Dendritic cell treated with granulocyte-macrophage colony-stimulating factor and Interleukin-4, amounts not matched to agents 40 ng/mL and 50 ng/mL, for 4 days (primary cell): ENCODE measurements at regions not wholly inside any gene's neighbourhood (a gene's known extent, or its start where the extent isn't known, plus 50 kb on each side); places are given as distances from the start of the nearest gene placed in this dataset.

Experiments
- H3K27ac Mint-ChIP-seq: one replicate; pipeline ENCODE4 v1.8.0; 2022; ENCODE audit warnings: mild to moderate bottlenecking, mixed read lengths
- H3K27me3 Mint-ChIP-seq: one replicate; pipeline ENCODE4 v1.8.0; 2022; ENCODE audit warnings: mild to moderate bottlenecking, mixed read lengths
- H3K36me3 Mint-ChIP-seq: one replicate; pipeline ENCODE4 v1.8.0; 2022; ENCODE audit warnings: low read depth, mixed read lengths
- H3K4me1 Mint-ChIP-seq: one replicate; pipeline ENCODE4 v1.8.0; 2022; ENCODE audit warnings: low read depth, mixed read lengths
- H3K4me3 Mint-ChIP-seq: one replicate; pipeline ENCODE4 v1.8.0; 2022; ENCODE audit warnings: mild to moderate bottlenecking, moderate library complexity, mixed read lengths
- H3K9me3 Mint-ChIP-seq: one replicate; pipeline ENCODE4 v1.8.0; 2022; ENCODE audit warnings: mixed read lengths
- intact Hi-C: fragments of 100-400 bp; cut with micrococcal nuclease; formaldehyde crosslinking; loops from one replicate; pipeline ENCODE4 v1.15.0; 2022

DNA sequence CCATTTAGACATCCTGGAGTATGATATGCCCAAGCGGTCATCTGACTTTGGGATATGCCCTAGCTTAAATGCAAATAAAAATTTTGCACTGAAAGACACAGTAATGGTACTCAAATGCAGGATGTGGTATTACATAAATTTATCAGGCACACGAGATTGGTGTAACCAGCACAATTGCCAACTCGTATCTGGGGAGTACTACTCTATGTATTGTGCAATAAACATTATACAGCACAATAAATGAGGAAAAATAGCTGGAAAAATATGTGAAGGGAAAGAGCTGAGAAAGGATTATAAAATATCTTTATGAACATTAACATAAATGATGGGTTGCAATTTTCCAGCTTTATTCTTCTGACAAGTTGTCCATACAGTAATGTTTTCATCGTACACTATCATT, 505.5 kb upstream of the TENM3 start:
- H3K4me1 Mint-ChIP-seq: no peaks in the 10 kb centered on the region
- no peaks in the 10 kb centered on the region for H3K9me3 Mint-ChIP-seq
- no peaks in the 10 kb centered on the region for H3K27me3 Mint-ChIP-seq
- intact Hi-C loops: no loop called here
- no peak overlapping the region for H3K4me3 Mint-ChIP-seq
- no peak overlapping the region for H3K27ac Mint-ChIP-seq
- no peaks in the 10 kb centered on the region for H3K36me3 Mint-ChIP-seq

DNA sequence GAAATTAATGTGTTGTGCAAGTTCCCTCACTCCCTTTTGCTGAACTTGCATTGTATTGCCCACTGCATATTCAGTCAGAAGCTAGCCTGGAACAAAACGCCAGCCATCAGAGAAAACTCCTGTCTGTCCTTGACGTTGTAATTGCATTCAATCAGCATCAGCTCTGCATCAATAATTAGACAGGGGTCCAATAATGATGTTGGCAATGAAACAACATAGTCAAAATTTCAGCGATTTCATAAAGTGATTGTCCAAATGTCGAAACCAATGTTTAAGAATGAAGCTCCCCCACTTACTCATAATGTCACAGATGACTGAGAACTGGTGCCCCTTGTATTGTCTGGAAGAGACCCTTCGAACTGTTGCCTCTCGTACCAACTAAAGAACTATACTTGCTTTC, 504.2 kb upstream of the TENM3 start:
- Mint-ChIP-seq H3K36me3 (no peaks in the 10 kb centered on the region), H3K4me1 (no peaks in the 10 kb centered on the region), H3K9me3 (peaks cover 8% of the 10 kb centered on the region), H3K27ac (no peak overlapping the region), H3K27me3 (no peaks in the 10 kb centered on the region), H3K4me3 (no peak overlapping the region)
- intact Hi-C loops: no loop called here

DNA sequence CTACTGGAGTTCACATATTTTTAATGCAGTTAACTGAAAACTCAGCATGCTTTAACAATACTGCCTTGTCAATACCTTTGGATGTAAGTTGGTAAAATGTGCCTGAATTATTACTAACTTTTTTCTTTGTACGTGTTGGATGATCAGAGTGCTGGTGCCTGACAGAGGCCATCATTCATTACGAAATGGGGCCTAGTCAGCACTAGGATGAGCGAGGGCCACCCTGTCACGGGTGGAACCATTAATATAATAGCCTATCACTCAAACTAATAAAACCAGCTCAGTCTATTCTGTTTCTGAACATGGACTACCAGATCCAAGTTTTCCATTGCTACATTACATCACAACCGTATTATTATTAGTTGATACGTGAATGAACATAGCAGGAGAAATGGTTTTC, 501.7 kb upstream of the TENM3 start:
- H3K27ac Mint-ChIP-seq: no peak overlapping the region
- intact Hi-C loops: no loop called here
- no peaks in the 10 kb centered on the region for H3K36me3 Mint-ChIP-seq
- H3K27me3 Mint-ChIP-seq: no peaks in the 10 kb centered on the region
- H3K4me1 Mint-ChIP-seq: no peaks in the 10 kb centered on the region
- H3K4me3 Mint-ChIP-seq: no peak overlapping the region
- peaks cover 8% of the 10 kb centered on the region for H3K9me3 Mint-ChIP-seq

DNA sequence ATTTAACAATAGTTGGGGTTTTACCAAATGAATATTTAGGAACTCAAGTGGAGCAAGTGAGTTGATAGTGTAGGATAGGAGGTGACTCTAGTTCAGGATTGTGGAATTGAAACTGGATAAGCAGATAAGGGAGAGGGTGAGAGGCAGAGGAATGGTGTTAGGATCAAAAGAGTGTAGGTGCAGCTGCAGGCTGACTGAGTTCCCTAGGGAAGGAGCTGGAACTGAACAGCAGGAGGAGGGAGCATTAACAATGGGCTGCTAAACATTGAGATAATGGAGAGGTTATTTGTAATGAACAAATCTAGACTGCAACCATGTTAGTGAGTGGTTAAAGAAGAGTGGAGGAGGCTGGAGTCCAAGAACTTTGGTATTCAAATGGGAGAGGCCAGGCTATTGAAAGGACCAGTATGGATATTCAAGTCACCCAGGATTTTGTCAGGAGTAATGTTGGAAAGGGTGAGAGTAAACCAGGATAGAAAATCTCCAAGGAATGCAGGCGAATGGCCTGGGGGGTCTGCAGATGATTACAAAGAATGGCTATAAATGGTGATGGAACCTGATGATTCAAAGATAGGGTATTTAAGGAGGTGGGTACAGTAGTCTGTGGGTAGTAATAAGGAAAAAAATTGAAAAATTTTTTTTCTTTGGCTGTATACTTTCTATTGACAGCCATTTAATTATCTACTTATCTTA, 497.1 kb upstream of the TENM3 start:
- no peaks in the 10 kb centered on the region for H3K27me3 Mint-ChIP-seq
- H3K27ac Mint-ChIP-seq: no peak overlapping the region
- H3K4me3 Mint-ChIP-seq: no peak overlapping the region
- intact Hi-C loops: no loop called here
- H3K36me3 Mint-ChIP-seq: no peaks in the 10 kb centered on the region
- H3K4me1 Mint-ChIP-seq: no peaks in the 10 kb centered on the region
- H3K9me3 Mint-ChIP-seq: peaks cover 8% of the 10 kb centered on the region

DNA sequence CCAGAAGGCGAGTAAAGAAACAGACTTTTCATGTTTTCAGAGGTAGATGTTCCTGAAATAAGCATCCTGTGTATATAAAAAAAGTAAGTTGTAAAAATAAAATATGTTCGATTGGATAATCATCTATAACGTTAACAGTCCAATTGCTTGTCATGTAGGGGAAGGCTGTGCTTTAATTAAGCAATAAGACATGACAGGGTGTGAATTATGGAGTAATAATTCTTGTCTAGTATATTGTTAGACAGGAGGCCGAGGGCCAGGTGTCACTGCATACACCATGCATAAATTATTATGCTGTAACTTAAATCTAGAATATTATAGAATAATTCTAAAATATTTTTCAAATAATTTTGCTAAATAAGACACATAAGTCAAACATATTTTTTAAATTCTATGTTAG, 494.6 kb upstream of the TENM3 start:
- H3K9me3 Mint-ChIP-seq: peaks cover 3% of the 10 kb centered on the region
- intact Hi-C loops: no loop called here
- H3K27ac Mint-ChIP-seq: no peak overlapping the region
- no peaks in the 10 kb centered on the region for H3K27me3 Mint-ChIP-seq
- no peaks in the 10 kb centered on the region for H3K36me3 Mint-ChIP-seq
- H3K4me1 Mint-ChIP-seq: no peaks in the 10 kb centered on the region
- no peak overlapping the region for H3K4me3 Mint-ChIP-seq

DNA sequence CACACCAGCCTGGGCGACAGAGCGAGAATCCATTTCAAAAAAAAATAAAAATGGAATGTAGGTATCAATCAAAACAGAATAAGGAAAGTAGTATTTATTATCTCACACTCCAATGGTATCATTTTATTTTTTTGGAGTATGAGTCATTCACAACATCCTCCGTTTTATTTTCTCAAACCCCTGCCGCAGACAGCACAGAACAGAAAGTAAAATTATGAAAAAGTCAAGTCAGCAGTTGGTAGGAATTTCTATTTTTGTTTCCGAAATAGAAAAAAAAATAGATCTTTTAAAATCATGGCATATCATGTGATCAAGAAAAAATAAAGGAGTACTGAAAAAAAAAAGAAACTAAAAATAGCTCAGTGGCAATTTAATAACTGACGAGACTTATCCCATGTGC, 490.7 kb upstream of the TENM3 start:
- Mint-ChIP-seq H3K27ac (no peak overlapping the region), H3K36me3 (no peaks in the 10 kb centered on the region), H3K9me3 (no peaks in the 10 kb centered on the region), H3K27me3 (no peaks in the 10 kb centered on the region), H3K4me1 (no peaks in the 10 kb centered on the region), H3K4me3 (no peak overlapping the region)
- intact Hi-C loops: no loop called here

DNA sequence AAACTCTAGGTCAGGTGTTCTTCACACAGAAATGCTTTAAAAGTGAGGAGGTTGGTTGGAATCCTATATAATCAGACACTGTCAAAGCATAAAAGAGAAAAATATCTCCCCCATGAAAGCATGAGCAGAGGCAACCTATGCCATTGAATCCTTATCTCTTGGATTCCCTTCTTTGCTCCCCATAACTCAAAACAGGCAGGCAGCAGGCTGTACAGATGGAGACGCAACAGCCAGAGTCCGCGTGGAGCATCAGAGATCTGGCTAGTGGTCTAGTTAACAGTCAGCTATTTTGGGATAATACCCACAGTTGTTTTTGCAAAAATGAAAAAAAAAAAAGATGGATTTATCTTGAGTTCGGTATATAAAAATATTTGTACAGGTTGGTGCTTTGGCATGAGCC, 490.0 kb upstream of the TENM3 start:
- no peaks in the 10 kb centered on the region for H3K27me3 Mint-ChIP-seq
- no peak overlapping the region for H3K27ac Mint-ChIP-seq
- H3K4me1 Mint-ChIP-seq: no peaks in the 10 kb centered on the region
- intact Hi-C loops: no loop called here
- no peak overlapping the region for H3K4me3 Mint-ChIP-seq
- H3K36me3 Mint-ChIP-seq: no peaks in the 10 kb centered on the region
- H3K9me3 Mint-ChIP-seq: no peaks in the 10 kb centered on the region

DNA sequence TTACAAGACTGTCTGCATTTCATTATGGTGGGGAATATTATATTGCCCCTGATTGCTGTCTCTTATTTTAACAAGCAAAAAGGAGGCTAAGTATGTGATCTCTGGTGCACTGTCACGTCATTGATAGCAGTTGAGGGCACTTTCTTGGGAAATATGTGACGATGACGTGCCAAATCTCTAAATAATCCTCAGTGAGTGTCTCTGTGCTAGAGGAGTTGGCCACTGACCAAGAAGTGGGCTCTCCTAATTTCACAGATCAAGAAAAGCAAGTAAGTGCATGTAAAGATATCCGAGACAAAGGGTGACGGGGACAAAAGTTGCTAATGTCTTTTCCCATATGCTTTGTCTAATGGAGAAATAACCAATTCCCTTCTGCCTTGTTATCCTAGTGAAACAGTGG, 487.4 kb upstream of the TENM3 start:
- H3K4me3 Mint-ChIP-seq: no peak overlapping the region
- H3K36me3 Mint-ChIP-seq: no peaks in the 10 kb centered on the region
- intact Hi-C loops: no loop called here
- no peak overlapping the region for H3K27ac Mint-ChIP-seq
- H3K4me1 Mint-ChIP-seq: no peaks in the 10 kb centered on the region
- H3K9me3 Mint-ChIP-seq: no peaks in the 10 kb centered on the region
- no peaks in the 10 kb centered on the region for H3K27me3 Mint-ChIP-seq

DNA sequence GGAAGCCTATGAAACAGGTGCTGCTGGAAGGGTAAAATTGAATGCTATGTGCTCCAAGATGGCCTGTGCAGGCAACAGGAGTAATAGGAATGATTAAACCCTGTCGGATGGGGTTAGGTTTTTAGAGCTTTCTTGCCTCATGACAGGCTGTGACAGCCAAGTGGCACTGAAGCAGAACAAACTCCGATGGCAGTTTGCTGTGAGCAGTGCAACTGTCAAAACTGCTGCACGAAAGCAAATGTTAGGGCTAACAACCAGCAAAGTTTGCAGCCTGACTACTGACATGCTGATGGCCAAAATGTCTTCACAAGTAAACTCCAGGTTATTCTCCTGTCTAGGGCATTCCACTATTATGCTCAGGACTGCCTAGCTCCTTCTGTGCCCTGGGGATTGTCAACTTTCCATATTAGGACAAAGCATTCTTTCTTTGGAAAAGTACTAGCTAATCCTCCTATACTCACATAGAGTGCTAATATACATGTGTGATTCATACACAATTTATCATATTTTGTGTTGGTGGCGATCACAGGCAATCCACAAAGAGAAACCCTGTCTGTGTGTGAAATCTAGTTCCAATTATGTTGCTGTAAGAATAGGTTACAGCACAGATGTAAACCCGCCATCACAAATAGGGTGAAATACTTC, 486.6 kb upstream of the TENM3 start:
- Mint-ChIP-seq H3K4me1 (no peaks in the 10 kb centered on the region), H3K36me3 (no peaks in the 10 kb centered on the region), H3K4me3 (no peak overlapping the region), H3K27me3 (no peaks in the 10 kb centered on the region), H3K9me3 (no peaks in the 10 kb centered on the region), H3K27ac (no peak overlapping the region)
- intact Hi-C loops: no loop called here

DNA sequence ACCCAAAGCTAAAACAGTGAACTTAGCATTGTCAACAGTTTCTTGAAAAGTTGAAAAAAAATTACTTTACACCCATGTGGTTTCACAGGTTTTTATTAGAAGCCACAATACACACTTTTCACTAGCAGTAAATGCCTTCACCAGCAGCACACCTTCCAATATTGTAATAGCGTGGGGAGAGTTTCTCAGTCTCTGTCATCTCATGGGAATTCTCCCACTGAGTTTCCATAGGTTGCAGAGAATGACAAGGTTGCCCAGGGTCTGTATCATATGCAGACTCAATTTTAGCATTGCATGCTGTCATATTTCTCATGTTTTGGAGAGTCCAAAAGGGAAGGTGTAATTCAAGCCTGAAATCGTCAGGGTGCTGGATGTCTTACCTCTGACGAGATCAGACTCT, 486.1 kb upstream of the TENM3 start:
- no peak overlapping the region for H3K27ac Mint-ChIP-seq
- intact Hi-C loops: no loop called here
- H3K4me1 Mint-ChIP-seq: no peaks in the 10 kb centered on the region
- no peaks in the 10 kb centered on the region for H3K36me3 Mint-ChIP-seq
- H3K27me3 Mint-ChIP-seq: no peaks in the 10 kb centered on the region
- H3K4me3 Mint-ChIP-seq: no peak overlapping the region
- H3K9me3 Mint-ChIP-seq: no peaks in the 10 kb centered on the region

DNA sequence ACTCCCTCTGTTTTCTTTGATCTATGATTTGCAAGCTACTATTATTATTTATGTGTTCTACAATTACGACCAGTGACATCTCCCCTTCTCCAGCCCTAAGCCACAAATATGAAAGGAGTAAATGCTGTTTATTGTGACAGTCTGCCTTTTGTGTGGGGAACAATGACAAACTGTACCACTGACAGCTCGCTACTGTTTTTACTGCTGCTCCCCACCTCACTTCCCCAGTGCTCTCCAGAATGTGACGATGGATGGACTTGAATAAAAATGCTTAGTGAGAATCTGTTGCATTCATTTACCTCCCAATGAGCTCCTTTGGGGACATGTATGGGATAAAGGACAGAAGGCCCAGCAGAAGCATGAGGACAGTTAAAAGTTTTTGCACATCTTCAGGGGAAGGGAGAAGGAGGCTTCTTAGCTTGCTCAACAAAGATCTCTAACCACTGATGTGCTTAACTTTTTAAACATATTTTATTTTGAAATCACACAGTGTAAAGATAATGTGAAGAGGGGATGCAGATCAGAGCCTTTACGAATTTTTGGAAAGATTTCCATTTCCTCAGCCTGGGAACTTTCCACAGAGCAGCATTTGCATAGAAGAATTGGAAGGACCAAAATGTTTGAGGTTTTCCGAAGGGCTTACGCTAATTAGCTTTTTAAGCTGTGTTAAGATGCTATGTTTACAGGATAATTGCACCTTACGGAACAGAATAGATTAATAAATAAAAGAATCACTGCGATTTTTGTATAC, 485.1 kb upstream of the TENM3 start:
- no peak overlapping the region for H3K27ac Mint-ChIP-seq

DNA sequence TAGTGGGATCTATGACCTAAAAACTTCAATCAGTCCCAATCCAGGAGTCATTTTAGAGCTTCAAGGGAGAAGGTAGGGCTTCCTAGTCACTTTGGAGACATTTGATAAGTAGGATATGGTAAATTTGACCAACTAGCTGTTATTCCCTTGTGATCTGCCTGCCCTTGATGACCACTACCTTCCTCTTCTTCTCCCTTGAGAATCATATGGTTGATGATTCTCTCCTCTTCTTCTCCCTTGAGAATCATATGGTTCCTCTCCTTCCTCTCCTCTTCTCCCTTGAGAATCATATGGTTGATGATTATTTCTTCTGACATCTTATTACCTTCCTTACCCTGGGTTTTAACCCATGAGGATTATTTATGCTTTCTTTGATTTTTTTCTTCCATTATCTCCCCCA, 482.6 kb upstream of the TENM3 start:
- intact Hi-C loops: no loop called here
- H3K27ac Mint-ChIP-seq: no peak overlapping the region
- H3K27me3 Mint-ChIP-seq: no peaks in the 10 kb centered on the region
- H3K9me3 Mint-ChIP-seq: no peaks in the 10 kb centered on the region
- no peak overlapping the region for H3K4me3 Mint-ChIP-seq
- no peaks in the 10 kb centered on the region for H3K36me3 Mint-ChIP-seq
- no peaks in the 10 kb centered on the region for H3K4me1 Mint-ChIP-seq

More for the DNA sequence above, 485.1 kb upstream of the TENM3 start:
- Mint-ChIP-seq H3K4me3 (no peak overlapping the region), H3K36me3 (no peaks in the 10 kb centered on the region), H3K9me3 (no peaks in the 10 kb centered on the region), H3K27me3 (no peaks in the 10 kb centered on the region), H3K4me1 (no peaks in the 10 kb centered on the region)
- intact Hi-C loops: no loop called here

DNA sequence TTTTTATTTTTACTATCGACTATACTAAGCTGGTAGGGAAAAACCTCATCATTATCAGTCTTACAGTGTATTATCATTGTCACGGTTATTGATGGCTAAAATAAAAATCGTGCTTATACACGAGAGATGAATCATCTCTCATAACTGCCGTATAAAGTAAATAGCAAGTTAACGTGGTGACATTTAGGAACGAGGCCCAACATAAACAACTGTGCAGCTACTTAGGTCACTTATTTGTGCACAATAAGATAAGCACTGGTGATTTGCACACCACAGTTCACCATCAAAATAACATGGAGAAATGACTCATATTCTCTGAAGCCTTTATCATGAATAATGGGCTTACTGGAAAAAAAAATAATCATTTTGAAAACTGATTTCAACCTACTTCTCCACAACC, 482.0 kb upstream of the TENM3 start:
- no peak overlapping the region for H3K4me3 Mint-ChIP-seq
- H3K27ac Mint-ChIP-seq: no peak overlapping the region
- H3K9me3 Mint-ChIP-seq: no peaks in the 10 kb centered on the region
- no peaks in the 10 kb centered on the region for H3K4me1 Mint-ChIP-seq
- H3K27me3 Mint-ChIP-seq: no peaks in the 10 kb centered on the region
- intact Hi-C loops: no loop called here
- H3K36me3 Mint-ChIP-seq: no peaks in the 10 kb centered on the region

DNA sequence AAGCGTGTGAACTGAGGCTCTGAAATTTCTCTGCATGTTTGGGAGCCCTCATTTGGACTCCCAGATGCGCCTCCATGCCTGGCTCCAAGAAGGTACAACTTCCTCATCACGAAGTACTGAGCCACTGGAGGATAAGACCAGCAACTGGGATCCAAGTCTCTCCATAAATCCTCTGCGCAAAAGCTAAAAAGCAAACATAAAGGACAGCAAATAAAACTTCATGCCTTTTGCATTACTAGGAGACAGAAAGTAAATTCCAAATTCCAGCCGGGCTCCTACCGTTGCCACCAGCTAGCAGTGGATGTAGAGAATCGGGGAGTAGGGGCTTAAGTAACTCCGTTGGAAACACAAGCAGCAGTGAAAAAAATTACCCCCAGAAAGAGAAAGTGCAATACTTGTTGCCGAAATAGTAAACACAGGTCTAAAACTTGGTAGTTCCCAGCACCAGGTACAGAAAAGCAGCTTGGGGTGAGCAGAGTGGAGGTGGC, 477.1 kb upstream of the TENM3 start:
- no peaks in the 10 kb centered on the region for H3K4me1 Mint-ChIP-seq
- H3K9me3 Mint-ChIP-seq: no peaks in the 10 kb centered on the region
- H3K27ac Mint-ChIP-seq: no peak overlapping the region
- no peaks in the 10 kb centered on the region for H3K36me3 Mint-ChIP-seq
- intact Hi-C loops: no loop called here
- H3K27me3 Mint-ChIP-seq: no peaks in the 10 kb centered on the region
- no peak overlapping the region for H3K4me3 Mint-ChIP-seq
